Keratinocyte (primary cell): ENCODE measurements at regions not wholly inside any gene's neighbourhood (a gene's known extent, or its start where the extent isn't known, plus 50 kb on each side); places are given as distances from the start of the nearest gene placed in this dataset.
A peak's percentile ranks its signal among the peaks of the same experiment; 100 is the strongest.

Source experiments
- EZH2 ChIP-seq: IDR thresholded peaks from one replicate; pipeline ENCODE4 v1.6.1; 2012; ENCODE audit warnings: inconsistent platforms, mild to moderate bottlenecking, low read length, moderate library complexity
- TF ChIP-seq, protein P1 (sequence below), 3 experiments: IDR thresholded peaks in 1 of 3; conservative IDR thresholded peaks in 1 of 3; optimal IDR thresholded peaks in 1 of 3; 2 replicates in 2 of 3; 3 replicates in 1 of 3; pipeline versions ENCODE3 to v1.5.1; 2011; ENCODE audit warnings: low read length in 3 of 3, mild to moderate bottlenecking in 3 of 3, moderate library complexity in 2 of 3, control low read depth in 1 of 3, inconsistent platforms in 1 of 3; ENCODE audit not compliant: insufficient read depth in 2 of 3; ENCODE audit errors: extremely low read depth in 1 of 3

DNA sequence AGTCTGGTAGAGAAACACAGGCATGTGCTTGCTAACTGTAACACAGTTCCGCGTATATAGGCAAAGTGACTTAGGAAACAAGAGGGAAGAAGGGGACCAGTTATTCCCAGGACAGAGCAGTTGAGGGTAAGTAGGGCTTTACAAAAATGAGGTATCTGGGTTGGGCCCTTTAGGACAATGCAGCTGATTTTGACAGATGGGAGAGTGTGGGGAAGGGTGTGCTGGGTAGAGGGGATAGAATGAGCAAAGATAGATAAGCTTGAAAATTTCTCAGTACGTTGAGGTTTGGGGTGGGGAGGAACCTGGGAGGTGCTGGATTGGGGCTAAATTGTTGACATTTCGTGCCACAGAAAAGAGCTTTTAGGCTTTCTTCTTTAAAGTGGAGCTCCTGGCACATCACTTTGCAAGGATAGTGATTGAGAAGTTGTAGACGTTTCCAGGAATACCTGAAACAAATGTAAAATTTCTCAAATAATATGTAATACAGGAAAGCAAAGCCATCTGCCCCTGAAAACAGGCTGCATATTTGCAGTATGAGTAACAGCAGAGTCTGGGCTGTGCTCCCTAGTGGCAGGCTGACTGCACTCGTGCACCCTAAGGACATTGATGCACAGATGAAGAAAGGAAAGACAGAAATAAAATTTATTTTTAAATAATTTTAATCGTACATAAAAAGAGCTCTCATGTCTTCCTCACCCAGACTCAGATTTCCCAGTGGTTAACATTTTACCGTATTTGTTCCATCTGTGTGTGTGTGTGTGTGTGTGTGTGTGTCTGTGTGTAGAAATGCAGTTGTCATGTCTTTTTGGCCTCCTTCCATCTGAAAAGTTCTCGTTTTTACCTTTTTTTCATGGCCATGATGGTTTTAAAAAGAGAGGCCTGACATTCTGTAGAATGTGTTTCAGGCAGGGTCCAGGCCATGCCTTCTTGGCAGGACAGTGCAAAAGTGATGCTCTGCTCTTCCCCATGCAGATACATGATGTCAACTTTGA lies 144.9 kb upstream of the DMRT1 start:
- TF ChIP-seq, protein P1, sequence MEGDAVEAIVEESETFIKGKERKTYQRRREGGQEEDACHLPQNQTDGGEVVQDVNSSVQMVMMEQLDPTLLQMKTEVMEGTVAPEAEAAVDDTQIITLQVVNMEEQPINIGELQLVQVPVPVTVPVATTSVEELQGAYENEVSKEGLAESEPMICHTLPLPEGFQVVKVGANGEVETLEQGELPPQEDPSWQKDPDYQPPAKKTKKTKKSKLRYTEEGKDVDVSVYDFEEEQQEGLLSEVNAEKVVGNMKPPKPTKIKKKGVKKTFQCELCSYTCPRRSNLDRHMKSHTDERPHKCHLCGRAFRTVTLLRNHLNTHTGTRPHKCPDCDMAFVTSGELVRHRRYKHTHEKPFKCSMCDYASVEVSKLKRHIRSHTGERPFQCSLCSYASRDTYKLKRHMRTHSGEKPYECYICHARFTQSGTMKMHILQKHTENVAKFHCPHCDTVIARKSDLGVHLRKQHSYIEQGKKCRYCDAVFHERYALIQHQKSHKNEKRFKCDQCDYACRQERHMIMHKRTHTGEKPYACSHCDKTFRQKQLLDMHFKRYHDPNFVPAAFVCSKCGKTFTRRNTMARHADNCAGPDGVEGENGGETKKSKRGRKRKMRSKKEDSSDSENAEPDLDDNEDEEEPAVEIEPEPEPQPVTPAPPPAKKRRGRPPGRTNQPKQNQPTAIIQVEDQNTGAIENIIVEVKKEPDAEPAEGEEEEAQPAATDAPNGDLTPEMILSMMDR (optimal IDR thresholded peaks at IDR 0.05 in 1 of 3, IDR thresholded peaks at IDR 0.05 in 1 of 3, conservative IDR thresholded peaks at IDR 0.05 in 1 of 3; ENCODE audit: extremely low read depth in 1 of 3, insufficient read depth in 2 of 3, low read length in 3 of 3) = peak; percentile 16 to 43 (median 20)
- TF ChIP-seq EZH2 = no peak
